Lower leg skin (tissue), 4 donors: ENCODE measurements at regions not wholly inside any gene's neighbourhood (a gene's known extent, or its start where the extent isn't known, plus 50 kb on each side); places are given as distances from the start of the nearest gene placed in this dataset.

Source experiments
- DNase-seq, 2 donors: peaks; one replicate each; pipeline ENCODE4 v3.0.0-alpha.2; 2019; ENCODE audit warnings: low spot score in 2 of 2
- H3K4me3 ChIP-seq: fragments of 200-600 bp; sonication (generic); 2 replicates; pipeline ENCODE4 v1.5.1; 2017; ENCODE audit warnings: mild to moderate bottlenecking, low read depth; ENCODE audit not compliant: poor library complexity, severe bottlenecking
- POLR2A ChIP-seq, 2 donors: fragments of 450-650 bp; IDR thresholded peaks; one replicate each; pipeline ENCODE4 v1.6.1; 2016 to 2017; ENCODE audit warnings: antibody characterized with exemption in 2 of 2, mild to moderate bottlenecking in 1 of 2, moderate library complexity in 1 of 2
- WGBS, 2 donors: methylation state at CpG; one replicate each; pipeline ENCODE4 v1.1.5; 2018; 5-methylcytosine and 5-hydroxymethylcytosine counted together
- intact Hi-C: fragments of 100-400 bp; cut with DNase I; formaldehyde crosslinking; loops from one replicate; pipeline ENCODE4 v1.15.0; 2023; ENCODE audit warnings: low total_unique reads
- TF ChIP-seq, protein P1 (sequence below), 3 donors: fragments of 450-650 bp; IDR thresholded peaks; one replicate each; pipeline ENCODE4 v1.5.1; 2016; ENCODE audit warnings: antibody characterized with exemption in 3 of 3, mild to moderate bottlenecking in 3 of 3, moderate library complexity in 2 of 3

DNA sequence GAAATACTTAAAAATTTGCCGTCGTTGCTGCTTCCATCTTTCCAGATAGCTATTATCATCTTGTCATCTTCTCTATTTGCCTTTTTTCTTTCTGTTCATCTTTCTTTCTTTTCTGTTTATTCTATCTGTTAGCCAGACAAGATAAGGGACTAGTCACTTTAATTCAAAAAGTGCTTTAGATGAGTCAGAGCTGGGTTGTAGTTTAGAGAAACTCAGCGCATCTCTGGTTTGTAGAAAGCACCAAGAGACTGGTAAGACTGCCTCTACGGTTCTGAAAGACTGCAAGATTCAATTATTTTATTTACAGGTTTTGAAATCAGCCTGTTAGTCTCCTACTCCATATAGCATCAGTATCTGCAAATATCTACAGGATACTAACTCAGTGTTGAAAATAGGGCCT, 562.8 kb upstream of the RIOK2 start:
- no peak for TF ChIP-seq POLR2A (IDR thresholded peaks at IDR 0.05)
- TF ChIP-seq, protein P1, sequence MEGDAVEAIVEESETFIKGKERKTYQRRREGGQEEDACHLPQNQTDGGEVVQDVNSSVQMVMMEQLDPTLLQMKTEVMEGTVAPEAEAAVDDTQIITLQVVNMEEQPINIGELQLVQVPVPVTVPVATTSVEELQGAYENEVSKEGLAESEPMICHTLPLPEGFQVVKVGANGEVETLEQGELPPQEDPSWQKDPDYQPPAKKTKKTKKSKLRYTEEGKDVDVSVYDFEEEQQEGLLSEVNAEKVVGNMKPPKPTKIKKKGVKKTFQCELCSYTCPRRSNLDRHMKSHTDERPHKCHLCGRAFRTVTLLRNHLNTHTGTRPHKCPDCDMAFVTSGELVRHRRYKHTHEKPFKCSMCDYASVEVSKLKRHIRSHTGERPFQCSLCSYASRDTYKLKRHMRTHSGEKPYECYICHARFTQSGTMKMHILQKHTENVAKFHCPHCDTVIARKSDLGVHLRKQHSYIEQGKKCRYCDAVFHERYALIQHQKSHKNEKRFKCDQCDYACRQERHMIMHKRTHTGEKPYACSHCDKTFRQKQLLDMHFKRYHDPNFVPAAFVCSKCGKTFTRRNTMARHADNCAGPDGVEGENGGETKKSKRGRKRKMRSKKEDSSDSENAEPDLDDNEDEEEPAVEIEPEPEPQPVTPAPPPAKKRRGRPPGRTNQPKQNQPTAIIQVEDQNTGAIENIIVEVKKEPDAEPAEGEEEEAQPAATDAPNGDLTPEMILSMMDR (IDR thresholded peaks at IDR 0.05) = no peak
- no peak overlapping the region for H3K4me3 ChIP-seq
- intact Hi-C loops = no loop called here
- 89 to 91% methylated on average over 4 of the region's 4 CpGs for WGBS, 2 donors
- DNase-seq = no peak

DNA sequence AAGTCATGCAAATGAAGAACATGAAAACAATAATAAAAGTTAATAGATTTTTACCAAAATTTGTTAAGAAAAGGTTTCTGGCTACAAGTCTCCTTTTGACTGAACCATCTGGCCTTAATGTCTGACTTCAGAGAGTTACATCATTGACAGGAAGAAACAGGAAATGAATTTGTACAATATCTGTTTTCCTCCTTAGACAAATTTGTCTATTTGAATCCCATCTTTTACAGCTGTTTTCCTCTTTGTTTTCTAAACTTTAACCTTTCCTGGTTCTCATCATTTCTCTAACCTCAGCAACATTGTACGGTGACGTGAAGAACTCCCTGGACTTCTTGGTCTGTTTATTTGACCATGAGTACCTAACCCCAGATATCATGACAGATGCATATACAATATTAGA, 567.5 kb upstream of the RIOK2 start:
- intact Hi-C loops = no loop called here
- no peak for DNase-seq
- H3K4me3 ChIP-seq = no peak overlapping the region
- no peak for TF ChIP-seq POLR2A (IDR thresholded peaks at IDR 0.05)
- TF ChIP-seq, protein P1 (IDR thresholded peaks at IDR 0.05) = no peak
- 64 to 67% methylated on average over 2 of the region's 2 CpGs for WGBS, 2 donors

DNA sequence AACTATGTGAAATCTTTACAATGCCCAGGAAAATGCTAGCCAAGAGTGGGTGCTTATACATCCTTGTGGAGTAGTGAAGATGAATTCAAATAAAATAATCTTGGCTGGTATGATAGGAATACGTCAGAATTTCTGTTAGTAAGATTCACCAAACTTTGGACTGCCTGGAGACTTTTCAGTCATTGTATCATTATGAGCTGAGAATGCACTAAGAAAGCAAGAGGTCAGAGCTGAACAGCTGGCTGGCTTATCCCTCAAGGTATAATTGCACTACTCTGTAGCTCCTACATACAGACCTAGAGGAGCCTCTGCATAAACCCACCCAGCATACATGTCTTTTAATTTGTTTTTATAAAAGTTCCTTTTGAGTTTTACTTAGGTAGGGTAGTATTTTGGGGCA, 568.5 kb upstream of the RIOK2 start:
- TF ChIP-seq POLR2A (IDR thresholded peaks at IDR 0.05) = no peak
- TF ChIP-seq, protein P1 (IDR thresholded peaks at IDR 0.05) = no peak
- no peak overlapping the region for H3K4me3 ChIP-seq
- intact Hi-C loops = no loop called here
- no peak for DNase-seq
- 63 to 67% methylated on average over 1 of the region's 1 CpG for WGBS, 2 donors

DNA sequence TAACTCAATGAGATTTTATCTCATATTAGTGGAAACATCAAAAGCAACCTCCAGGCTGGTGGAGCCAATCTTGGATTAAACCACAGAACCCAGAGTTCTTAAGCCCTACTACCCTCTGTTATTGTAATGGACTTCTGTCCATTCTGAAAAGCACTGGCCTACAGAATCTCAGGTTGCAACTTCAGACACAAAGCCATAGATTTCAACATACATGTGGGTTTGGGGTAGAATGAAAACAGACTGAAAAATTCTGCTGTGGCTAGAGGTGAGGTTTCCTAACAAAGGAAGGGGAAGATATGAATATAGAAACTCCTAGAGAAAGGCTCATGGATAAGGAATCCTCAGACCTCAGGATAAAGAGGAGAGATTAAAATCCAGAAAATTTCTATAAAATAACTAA, 569.8 kb upstream of the RIOK2 start:
- intact Hi-C loops = no loop called here
- DNase-seq = no peak
- TF ChIP-seq POLR2A (IDR thresholded peaks at IDR 0.05) = no peak
- TF ChIP-seq, protein P1 (IDR thresholded peaks at IDR 0.05) = no peak
- H3K4me3 ChIP-seq = no peak overlapping the region

DNA sequence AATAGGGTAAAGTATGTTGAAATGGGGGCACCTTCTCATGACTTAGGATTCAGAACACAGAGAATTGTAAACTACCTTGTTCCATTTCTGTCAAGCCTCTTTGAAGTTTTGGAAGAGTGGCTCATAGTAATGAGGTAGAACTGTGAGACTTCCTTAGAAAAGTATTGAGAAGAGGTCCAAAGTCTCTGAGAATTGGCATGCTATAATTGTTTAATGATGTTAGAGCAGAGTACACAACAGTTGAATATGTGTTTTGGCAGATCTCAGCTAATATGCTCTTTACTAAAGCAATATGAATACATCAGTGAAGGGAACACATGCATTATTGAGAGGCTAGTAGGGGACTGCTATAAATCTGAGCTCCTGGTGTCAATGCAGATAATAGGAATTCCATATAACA, 579.4 kb upstream of the RIOK2 start:
- DNase-seq = no peak
- no peak overlapping the region for H3K4me3 ChIP-seq
- no peak for TF ChIP-seq POLR2A (IDR thresholded peaks at IDR 0.05)
- TF ChIP-seq, protein P1 (IDR thresholded peaks at IDR 0.05) = no peak
- intact Hi-C loops = no loop called here

DNA sequence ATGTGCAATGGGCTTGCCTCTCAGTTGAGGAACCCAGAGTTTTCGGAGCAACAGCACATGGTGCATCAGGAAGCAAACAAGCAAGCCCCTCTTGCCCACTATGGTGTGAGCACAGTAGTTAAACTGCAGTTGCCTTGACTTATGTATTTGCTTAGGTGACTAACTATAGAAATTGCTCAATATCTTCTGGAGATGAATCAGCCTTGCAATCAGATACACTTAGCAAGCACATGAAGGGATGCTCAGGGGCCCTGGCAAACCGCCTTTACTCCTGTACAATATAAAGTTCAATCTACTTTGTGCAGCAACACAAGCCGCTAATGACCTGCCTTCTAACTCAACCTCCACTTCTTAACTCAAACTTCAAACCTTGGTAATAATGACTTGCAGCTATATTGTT, 581.7 kb upstream of the RIOK2 start:
- intact Hi-C loops = no loop called here
- WGBS, 2 donors = 91 to 94% methylated on average over 3 of the region's 3 CpGs
- H3K4me3 ChIP-seq = no peak overlapping the region
- TF ChIP-seq, protein P1 (IDR thresholded peaks at IDR 0.05) = no peak
- no peak for TF ChIP-seq POLR2A (IDR thresholded peaks at IDR 0.05)
- DNase-seq = no peak
